ENCODE measurements at regions not wholly inside any gene's neighbourhood (a gene's known extent, or its start where the extent isn't known, plus 50 kb on each side); places are given as distances from the start of the nearest gene placed in this dataset.
A peak's percentile ranks its signal among the peaks of the same experiment; 100 is the strongest.

GRCh38 chr21:16932314-16932713 lies 580.5 kb upstream of the CXADR start:
- H3K27ac ChIP-seq, result no peak overlapping the region
- H3K9me3 ChIP-seq, result peaks cover 0 to 17% (median 0%) of the 10 kb centered on the region in 11 donors
- ATAC-seq, result no peak
- H3K4me1 ChIP-seq, result no peaks in the 10 kb centered on the region
- H3K27me3 ChIP-seq, result no peaks in the 10 kb centered on the region
- intact Hi-C loops (cut with DNase I), result no loop called here
- H3K36me3 ChIP-seq, result no peaks in the 10 kb centered on the region
- no peak for DNase-seq
- H3K4me3 ChIP-seq, result no peak overlapping the region
- TF ChIP-seq CTCF (IDR thresholded peaks at IDR 0.05), result no peak

GRCh38 chr21:16942703-16943102 lies 570.1 kb upstream of the CXADR start:
- Histone ChIP-seq H3K9me3 (peaks cover 0 to 36% (median 0%) of the 10 kb centered on the region in 11 donors), H3K27me3 (no peaks in the 10 kb centered on the region), H3K4me1 (no peaks in the 10 kb centered on the region), H3K4me3 (no peak overlapping the region), H3K36me3 (no peaks in the 10 kb centered on the region), H3K27ac (no peak overlapping the region)
- TF ChIP-seq CTCF (IDR thresholded peaks at IDR 0.05), result peak in 4 of 9 donors; percentile 10 to 28 (median 18)
- ATAC-seq, result no peak
- 50 to 52% methylated on average over 4 of the region's 4 CpGs for WGBS, 2 donors
- intact Hi-C loops (cut with DNase I), result no loop called here
- DNase-seq, result no peak

- intact Hi-C loops (cut with DNase I), result no loop called here
- ATAC-seq, result no peak
Measured at GRCh38 chr21:16943231-16943630, 569.6 kb upstream of the CXADR start.

GRCh38 chr21:16945580-16945979 lies 567.3 kb upstream of the CXADR start:
- Histone ChIP-seq H3K4me1 (no peaks in the 10 kb centered on the region), H3K27me3 (no peaks in the 10 kb centered on the region), H3K36me3 (no peaks in the 10 kb centered on the region), H3K9me3 (peaks cover 0 to 35% (median 0%) of the 10 kb centered on the region in 11 donors), H3K4me3 (no peak overlapping the region), H3K27ac (no peak overlapping the region)
- 81 to 86% methylated on average over 3 of the region's 3 CpGs for WGBS, 2 donors
- no peak for TF ChIP-seq CTCF (IDR thresholded peaks at IDR 0.05)
- no peak for DNase-seq
- no peak for ATAC-seq
- intact Hi-C loops (cut with DNase I), result no loop called here

More at GRCh38 chr21:16943231-16943630, 569.6 kb upstream of the CXADR start:
- peaks cover 0 to 33% (median 0%) of the 10 kb centered on the region in 11 donors for H3K9me3 ChIP-seq
- H3K27ac ChIP-seq, result no peak overlapping the region
- no peak for TF ChIP-seq CTCF (IDR thresholded peaks at IDR 0.05)
- H3K36me3 ChIP-seq, result no peaks in the 10 kb centered on the region
- no peak for DNase-seq
- no peaks in the 10 kb centered on the region for H3K27me3 ChIP-seq
- H3K4me1 ChIP-seq, result no peaks in the 10 kb centered on the region
- no peak overlapping the region for H3K4me3 ChIP-seq

- no peak for TF ChIP-seq CTCF (IDR thresholded peaks at IDR 0.05)
- Histone ChIP-seq H3K4me1 (no peaks in the 10 kb centered on the region), H3K27ac (no peak overlapping the region), H3K36me3 (no peaks in the 10 kb centered on the region), H3K27me3 (no peaks in the 10 kb centered on the region), H3K9me3 (peaks cover 0 to 8% (median 0%) of the 10 kb centered on the region in 11 donors), H3K4me3 (no peak overlapping the region)
- intact Hi-C loops (cut with DNase I), result no loop called here
- DNase-seq (no peak), ATAC-seq (no peak)
Measured at GRCh38 chr21:16956824-16957223, 556.0 kb upstream of the CXADR start.
